ENCODE measurements at regions not wholly inside any gene's neighbourhood (a gene's known extent, or its start where the extent isn't known, plus 50 kb on each side); places are given as distances from the start of the nearest gene placed in this dataset.

GRCh38 chr14:53741479-53742232 is 215.0 kb downstream of the BMP4 start:
- no peak for TF ChIP-seq CREB1 (CRISPR knock-in tag; IDR thresholded peaks at IDR 0.05; ENCODE audit: low read depth)
- TF ChIP-seq, protein P1, sequence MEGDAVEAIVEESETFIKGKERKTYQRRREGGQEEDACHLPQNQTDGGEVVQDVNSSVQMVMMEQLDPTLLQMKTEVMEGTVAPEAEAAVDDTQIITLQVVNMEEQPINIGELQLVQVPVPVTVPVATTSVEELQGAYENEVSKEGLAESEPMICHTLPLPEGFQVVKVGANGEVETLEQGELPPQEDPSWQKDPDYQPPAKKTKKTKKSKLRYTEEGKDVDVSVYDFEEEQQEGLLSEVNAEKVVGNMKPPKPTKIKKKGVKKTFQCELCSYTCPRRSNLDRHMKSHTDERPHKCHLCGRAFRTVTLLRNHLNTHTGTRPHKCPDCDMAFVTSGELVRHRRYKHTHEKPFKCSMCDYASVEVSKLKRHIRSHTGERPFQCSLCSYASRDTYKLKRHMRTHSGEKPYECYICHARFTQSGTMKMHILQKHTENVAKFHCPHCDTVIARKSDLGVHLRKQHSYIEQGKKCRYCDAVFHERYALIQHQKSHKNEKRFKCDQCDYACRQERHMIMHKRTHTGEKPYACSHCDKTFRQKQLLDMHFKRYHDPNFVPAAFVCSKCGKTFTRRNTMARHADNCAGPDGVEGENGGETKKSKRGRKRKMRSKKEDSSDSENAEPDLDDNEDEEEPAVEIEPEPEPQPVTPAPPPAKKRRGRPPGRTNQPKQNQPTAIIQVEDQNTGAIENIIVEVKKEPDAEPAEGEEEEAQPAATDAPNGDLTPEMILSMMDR (conservative IDR thresholded peaks at IDR 0.05; ENCODE audit: low read depth in 2 of 2): no peak
- no peak for TF ChIP-seq EZH2phosphoT487 (IDR thresholded peaks at IDR 0.05; ENCODE audit: unreplicated experiment)
- no peak for TF ChIP-seq EZH2 (IDR thresholded peaks at IDR 0.05; ENCODE audit: low read depth, unreplicated experiment)
- no peak for TF ChIP-seq POLR2AphosphoS5 (IDR thresholded peaks at IDR 0.05; ENCODE audit: low read depth)
- TF ChIP-seq REST (IDR thresholded peaks at IDR 0.05; ENCODE audit: unreplicated experiment): no peak
- no peak; the same call in 1 of the 2 replicates for TF ChIP-seq ZNF114 (CRISPR knock-in tag; IDR thresholded peaks at IDR 0.05)
- TF ChIP-seq ETS1 (IDR thresholded peaks at IDR 0.05): no peak
- TF ChIP-seq JUNB (IDR thresholded peaks at IDR 0.05; ENCODE audit: unreplicated experiment): no peak
- no peak for TF ChIP-seq STAT1 (IDR thresholded peaks at IDR 0.05; ENCODE audit: unreplicated experiment)
- TF ChIP-seq ZNF331 (CRISPR knock-in tag; IDR thresholded peaks at IDR 0.05; ENCODE audit: low read depth): no peak

All from GM23338 (cell line).